Fibroblast of gingiva (primary cell): ENCODE measurements at regions not wholly inside any gene's neighbourhood (a gene's known extent, or its start where the extent isn't known, plus 50 kb on each side); places are given as distances from the start of the nearest gene placed in this dataset.

Experiments used
- DNase-seq: peaks from one replicate; pipeline ENCODE4 v3.0.0-alpha.2; 2011; ENCODE audit warnings: low read depth

- DNase-seq, result no peak
These were observed 1322.5 kb downstream of the PCDH7 start for GRCh38 chr4:32042486-32043247.

- DNase-seq, result no peak
These were observed 1323.1 kb downstream of the PCDH7 start for GRCh38 chr4:32043248-32043633.

GRCh38 chr4:32061916-32062315 is 1341.7 kb downstream of the PCDH7 start:
- DNase-seq, result no peak

- no peak for DNase-seq
These were observed 1353.4 kb downstream of the PCDH7 start for GRCh38 chr4:32073542-32073941.

- DNase-seq, result no peak
These were observed 1367.0 kb downstream of the PCDH7 start for GRCh38 chr4:32087211-32087610.

GRCh38 chr4:32094987-32095386 is 1374.8 kb downstream of the PCDH7 start:
- DNase-seq, result no peak

GRCh38 chr4:32102896-32103295 is 1382.7 kb downstream of the PCDH7 start:
- DNase-seq, result no peak

GRCh38 chr4:32106767-32107166 is 1386.6 kb downstream of the PCDH7 start:
- no peak for DNase-seq

- DNase-seq, result no peak
These were observed 1392.7 kb downstream of the PCDH7 start for GRCh38 chr4:32112891-32113290.

- DNase-seq, result no peak
These were observed 1397.5 kb downstream of the PCDH7 start for GRCh38 chr4:32117693-32118092.

GRCh38 chr4:32119907-32120306 is 1399.7 kb downstream of the PCDH7 start:
- no peak for DNase-seq

GRCh38 chr4:32128549-32128948 is 1408.4 kb downstream of the PCDH7 start:
- no peak for DNase-seq

GRCh38 chr4:32129967-32130366 is 1409.8 kb downstream of the PCDH7 start:
- DNase-seq, result no peak

GRCh38 chr4:32133141-32133540 is 1413.0 kb downstream of the PCDH7 start:
- DNase-seq, result no peak

GRCh38 chr4:32133734-32134133 is 1413.6 kb downstream of the PCDH7 start:
- DNase-seq, result no peak

GRCh38 chr4:32135642-32136041 is 1415.5 kb downstream of the PCDH7 start:
- DNase-seq, result peak; percentile 59

GRCh38 chr4:32136081-32136787 is 1416.1 kb downstream of the PCDH7 start:
- no peak for DNase-seq

GRCh38 chr4:32140636-32141035 is 1420.5 kb downstream of the PCDH7 start:
- peak; percentile 31 for DNase-seq

- DNase-seq, result no peak
These were observed 1421.9 kb downstream of the PCDH7 start for GRCh38 chr4:32142075-32142474.

- no peak for DNase-seq
These were observed 1425.8 kb downstream of the PCDH7 start for GRCh38 chr4:32145987-32146386.

GRCh38 chr4:32147446-32148085 is 1427.4 kb downstream of the PCDH7 start:
- DNase-seq, result no peak

- no peak for DNase-seq
These were observed 1428.0 kb downstream of the PCDH7 start for GRCh38 chr4:32148111-32148666.

GRCh38 chr4:32158961-32159360 is 1438.8 kb downstream of the PCDH7 start:
- DNase-seq, result no peak
